ENCODE measurements at regions not wholly inside any gene's neighbourhood (a gene's known extent, or its start where the extent isn't known, plus 50 kb on each side); places are given as distances from the start of the nearest gene placed in this dataset.

GRCh38 chr13:70188567-70188966, 80.3 kb upstream of the KLHL1 start:
- no peak for TF ChIP-seq ZBTB11 (tag by site-specific recombination; conservative IDR thresholded peaks at IDR 0.05; ENCODE audit: low read depth)
- TF ChIP-seq ZSCAN23 (tag by site-specific recombination; IDR thresholded peaks at IDR 0.05), result no peak
- no peak for TF ChIP-seq ZFP41 (tag by site-specific recombination; IDR thresholded peaks at IDR 0.05; ENCODE audit: borderline replicate concordance)
- TF ChIP-seq ZNF843 (tag by site-specific recombination; IDR thresholded peaks at IDR 0.05), result no peak
- TF ChIP-seq AEBP2 (tag by site-specific recombination; IDR thresholded peaks at IDR 0.05; ENCODE audit: borderline replicate concordance), result no peak
- no peak for TF ChIP-seq ZNF600 (tag by site-specific recombination; IDR thresholded peaks at IDR 0.05)
- no peak overlapping the region for H3K27ac ChIP-seq (ENCODE audit: extremely low read depth, low read depth, low read length)
- no peak overlapping the region for H3K4me3 ChIP-seq (ENCODE audit: low read depth, low read length)
- CTCF ChIA-PET, result no interaction called here
- H3K4me1 ChIP-seq (ENCODE audit: control insufficient read depth, insufficient read depth, low read length), result no peaks in the 10 kb centered on the region
- no peaks in the 10 kb centered on the region for H3K36me3 ChIP-seq (ENCODE audit: control insufficient read depth in 2 of 2, insufficient read depth in 1 of 2, low read length in 2 of 2)
- POLR2A ChIA-PET, result no interaction called here
- H3K9me3 ChIP-seq (ENCODE audit: control insufficient read depth, insufficient read depth, low read depth, low read length), result no peaks in the 10 kb centered on the region

GRCh38 chr13:70183041-70183440, 74.8 kb upstream of the KLHL1 start:
- no peaks in the 10 kb centered on the region for H3K36me3 ChIP-seq (ENCODE audit: control insufficient read depth in 2 of 2, insufficient read depth in 1 of 2, low read length in 2 of 2)
- CTCF ChIA-PET, result no interaction called here
- H3K9me3 ChIP-seq (ENCODE audit: control insufficient read depth, insufficient read depth, low read depth, low read length), result no peaks in the 10 kb centered on the region
- H3K4me3 ChIP-seq (ENCODE audit: low read depth, low read length), result no peak overlapping the region
- H3K27ac ChIP-seq (ENCODE audit: extremely low read depth, low read depth, low read length), result no peak overlapping the region
- POLR2A ChIA-PET, result no interaction called here
- H3K4me1 ChIP-seq (ENCODE audit: control insufficient read depth, insufficient read depth, low read length), result no peaks in the 10 kb centered on the region
- TF ChIP-seq ZNF148 (tag by site-specific recombination; IDR thresholded peaks at IDR 0.05; ENCODE audit: borderline replicate concordance) (no peak), BCL11A (tag by site-specific recombination; IDR thresholded peaks at IDR 0.05; ENCODE audit: low read depth) (no peak), ATF2 (tag by site-specific recombination; IDR thresholded peaks at IDR 0.05; ENCODE audit: low read depth) (no peak), ZFHX2 (tag by site-specific recombination; conservative IDR thresholded peaks at IDR 0.05) (no peak), ZNF747 (tag by site-specific recombination; IDR thresholded peaks at IDR 0.05) (no peak), ZNF704 (tag by site-specific recombination; IDR thresholded peaks at IDR 0.05) (no peak), ZNF624 (tag by site-specific recombination; IDR thresholded peaks at IDR 0.05) (no peak)

All from HEK293 (cell line).